Left ventricle myocardium superior (tissue), 1 donor: ENCODE measurements at regions not wholly inside any gene's neighbourhood (a gene's known extent, or its start where the extent isn't known, plus 50 kb on each side); places are given as distances from the start of the nearest gene placed in this dataset.

Experiments used
- ATAC-seq: fragments of 200-7000 bp; cut with Tn5 transposase; one replicate; pipeline ENCODE4 v1.9.1; 2020; ENCODE audit warnings: mild to moderate bottlenecking, moderate library complexity
- DNase-seq: peaks from one replicate; pipeline ENCODE4 v3.0.0-alpha.2; 2020
- intact Hi-C: fragments of 100-400 bp; cut with micrococcal nuclease; formaldehyde crosslinking; loops from one replicate; pipeline ENCODE4 v1.11.0; 2022
- donor health status: DM: no; HTN: yes; CAD: no; lungs with severe emphysema.

GRCh38 chr10:3413937-3414666, 241.5 kb upstream of the PITRM1 start:
- ATAC-seq (no peak), DNase-seq (no peak)
- intact Hi-C loops = no loop called here

GRCh38 chr10:3412646-3413045, 240.1 kb upstream of the PITRM1 start:
- ATAC-seq (no peak), DNase-seq (no peak)
- intact Hi-C loops = no loop called here

GRCh38 chr10:3412071-3412582, 239.5 kb upstream of the PITRM1 start:
- DNase-seq (no peak), ATAC-seq (no peak)
- intact Hi-C loops = no loop called here

- peak; percentile 32 for ATAC-seq
- DNase-seq = no peak
- intact Hi-C loops = no loop called here
Observed at GRCh38 chr10:3411044-3411443, 238.5 kb upstream of the PITRM1 start.

- ATAC-seq = no peak
- no peak for DNase-seq
- intact Hi-C loops = no loop called here
Observed at GRCh38 chr10:3409928-3410327, 237.3 kb upstream of the PITRM1 start.

GRCh38 chr10:3408603-3409365, 236.2 kb upstream of the PITRM1 start:
- intact Hi-C loops = no loop called here
- DNase-seq = no peak
- no peak for ATAC-seq

GRCh38 chr10:3407208-3407607, 234.6 kb upstream of the PITRM1 start:
- intact Hi-C loops = no loop called here
- ATAC-seq = no peak
- no peak for DNase-seq

GRCh38 chr10:3406556-3406955, 234.0 kb upstream of the PITRM1 start:
- no peak for ATAC-seq

GRCh38 chr10:3404381-3404780, 231.8 kb upstream of the PITRM1 start:
- ATAC-seq (no peak), DNase-seq (no peak)
- intact Hi-C loops = no loop called here

More at GRCh38 chr10:3406556-3406955, 234.0 kb upstream of the PITRM1 start:
- intact Hi-C loops = no loop called here
- DNase-seq = no peak

- ATAC-seq = no peak
- intact Hi-C loops = no loop called here
- no peak for DNase-seq
Observed at GRCh38 chr10:3402187-3402751, 229.7 kb upstream of the PITRM1 start.

GRCh38 chr10:3401491-3401938, 228.9 kb upstream of the PITRM1 start:
- ATAC-seq (no peak), DNase-seq (no peak)
- intact Hi-C loops = no loop called here

- ATAC-seq (peak; percentile 30), DNase-seq (no peak)
- intact Hi-C loops = no loop called here
Observed at GRCh38 chr10:3400348-3400747, 227.8 kb upstream of the PITRM1 start.

GRCh38 chr10:3399756-3400155, 227.2 kb upstream of the PITRM1 start:
- DNase-seq (no peak), ATAC-seq (no peak)
- intact Hi-C loops = no loop called here

GRCh38 chr10:3398825-3399646, 226.5 kb upstream of the PITRM1 start:
- intact Hi-C loops = no loop called here

GRCh38 chr10:3397846-3398245, 225.3 kb upstream of the PITRM1 start:
- DNase-seq = no peak
- intact Hi-C loops = no loop called here
- no peak for ATAC-seq

More at GRCh38 chr10:3398825-3399646, 226.5 kb upstream of the PITRM1 start:
- peak; percentile 85 for ATAC-seq
- DNase-seq = peak; percentile 61

- DNase-seq = no peak
- no peak for ATAC-seq
- intact Hi-C loops = no loop called here
Observed at GRCh38 chr10:3397231-3397630, 224.6 kb upstream of the PITRM1 start.

- DNase-seq (no peak), ATAC-seq (no peak)
- intact Hi-C loops = no loop called here
Observed at GRCh38 chr10:3396116-3396515, 223.5 kb upstream of the PITRM1 start.

- DNase-seq (no peak), ATAC-seq (no peak)
- intact Hi-C loops = no loop called here
Observed at GRCh38 chr10:3395458-3395861, 222.9 kb upstream of the PITRM1 start.

- intact Hi-C loops = no loop called here
- no peak for DNase-seq
- ATAC-seq = no peak
Observed at GRCh38 chr10:3395041-3395440, 222.5 kb upstream of the PITRM1 start.
